ENCODE measurements at regions not wholly inside any gene's neighbourhood (a gene's known extent, or its start where the extent isn't known, plus 50 kb on each side); places are given as distances from the start of the nearest gene placed in this dataset.

- H3K27ac ChIP-seq (ENCODE audit: low read depth in 1 of 2, low read length in 2 of 2): no peak overlapping the region
- H3K4me3 ChIP-seq (ENCODE audit: low read length in 2 of 2): no peak overlapping the region
- no peaks in the 10 kb centered on the region for H3K4me1 ChIP-seq (ENCODE audit: control insufficient read depth in 1 of 2, insufficient read depth in 2 of 2, low read length in 2 of 2)
- ATAC-seq (ENCODE audit: low FRiP score) (no peak), DNase-seq (no peak)
- H3K9me3 ChIP-seq (ENCODE audit: control insufficient read depth, low read length): no peaks in the 10 kb centered on the region
- H3K36me3 ChIP-seq (ENCODE audit: control insufficient read depth in 1 of 2, insufficient read depth in 2 of 2, low read length in 1 of 2): no peaks in the 10 kb centered on the region
- 60 to 78% methylated on average over 8 of the region's 8 CpGs for WGBS, 2 donors
- intact Hi-C loops (cut with DNase I): no loop called here
- H3K27me3 ChIP-seq (ENCODE audit: control insufficient read depth in 1 of 2, insufficient read depth in 2 of 2, low read length in 1 of 2): no peaks in the 10 kb centered on the region
Observed at GRCh38 chr2:238655974-238656722, 191.7 kb upstream of the TWIST2 start.

- Histone ChIP-seq H3K9me3 (ENCODE audit: control insufficient read depth, low read length) (no peaks in the 10 kb centered on the region), H3K4me1 (ENCODE audit: control insufficient read depth in 1 of 2, insufficient read depth in 2 of 2, low read length in 2 of 2) (no peaks in the 10 kb centered on the region), H3K36me3 (ENCODE audit: control insufficient read depth in 1 of 2, insufficient read depth in 2 of 2, low read length in 1 of 2) (no peaks in the 10 kb centered on the region), H3K4me3 (ENCODE audit: low read length in 2 of 2) (no peak overlapping the region), H3K27ac (ENCODE audit: low read depth in 1 of 2, low read length in 2 of 2) (no peak overlapping the region), H3K27me3 (ENCODE audit: control insufficient read depth in 1 of 2, insufficient read depth in 2 of 2, low read length in 1 of 2) (no peaks in the 10 kb centered on the region)
- no peak for ATAC-seq (ENCODE audit: low FRiP score)
- 74 to 76% methylated on average over 12 of the region's 12 CpGs for WGBS, 2 donors
- no peak for DNase-seq
- intact Hi-C loops (cut with DNase I): no loop called here
Observed at GRCh38 chr2:238657132-238658053, 190.5 kb upstream of the TWIST2 start.

- ATAC-seq (ENCODE audit: low FRiP score) (no peak), DNase-seq (no peak)
- H3K4me3 ChIP-seq (ENCODE audit: low read length in 2 of 2): no peak overlapping the region
- intact Hi-C loops (cut with DNase I): no loop called here
- no peak overlapping the region for H3K27ac ChIP-seq (ENCODE audit: low read depth in 1 of 2, low read length in 2 of 2)
- no peaks in the 10 kb centered on the region for H3K36me3 ChIP-seq (ENCODE audit: control insufficient read depth in 1 of 2, insufficient read depth in 2 of 2, low read length in 1 of 2)
- no peaks in the 10 kb centered on the region for H3K27me3 ChIP-seq (ENCODE audit: control insufficient read depth in 1 of 2, insufficient read depth in 2 of 2, low read length in 1 of 2)
- no peaks in the 10 kb centered on the region for H3K9me3 ChIP-seq (ENCODE audit: control insufficient read depth, low read length)
- 92 to 96% methylated on average over 7 of the region's 7 CpGs for WGBS, 2 donors
- H3K4me1 ChIP-seq (ENCODE audit: control insufficient read depth in 1 of 2, insufficient read depth in 2 of 2, low read length in 2 of 2): no peaks in the 10 kb centered on the region
Observed at GRCh38 chr2:238658054-238658407, 189.9 kb upstream of the TWIST2 start.

GRCh38 chr2:238658820-238659219, 189.1 kb upstream of the TWIST2 start:
- DNase-seq (no peak), ATAC-seq (ENCODE audit: low FRiP score) (no peak)
- H3K4me3 ChIP-seq (ENCODE audit: low read length in 2 of 2): no peak overlapping the region
- H3K4me1 ChIP-seq (ENCODE audit: control insufficient read depth in 1 of 2, insufficient read depth in 2 of 2, low read length in 2 of 2): no peaks in the 10 kb centered on the region
- H3K36me3 ChIP-seq (ENCODE audit: control insufficient read depth in 1 of 2, insufficient read depth in 2 of 2, low read length in 1 of 2): no peaks in the 10 kb centered on the region
- no peaks in the 10 kb centered on the region for H3K9me3 ChIP-seq (ENCODE audit: control insufficient read depth, low read length)
- intact Hi-C loops (cut with DNase I): no loop called here
- no peaks in the 10 kb centered on the region for H3K27me3 ChIP-seq (ENCODE audit: control insufficient read depth in 1 of 2, insufficient read depth in 2 of 2, low read length in 1 of 2)
- H3K27ac ChIP-seq (ENCODE audit: low read depth in 1 of 2, low read length in 2 of 2): no peak overlapping the region
- WGBS, 2 donors: 93 to 97% methylated on average over 3 of the region's 3 CpGs

- H3K4me3 ChIP-seq (ENCODE audit: low read length in 2 of 2): no peak overlapping the region
- WGBS, 2 donors: 88 to 93% methylated on average over 6 of the region's 6 CpGs
- H3K9me3 ChIP-seq (ENCODE audit: control insufficient read depth, low read length): no peaks in the 10 kb centered on the region
- H3K27me3 ChIP-seq (ENCODE audit: control insufficient read depth in 1 of 2, insufficient read depth in 2 of 2, low read length in 1 of 2): no peaks in the 10 kb centered on the region
- no peak overlapping the region for H3K27ac ChIP-seq (ENCODE audit: low read depth in 1 of 2, low read length in 2 of 2)
- H3K4me1 ChIP-seq (ENCODE audit: control insufficient read depth in 1 of 2, insufficient read depth in 2 of 2, low read length in 2 of 2): no peaks in the 10 kb centered on the region
- no peak for DNase-seq
- intact Hi-C loops (cut with DNase I): no loop called here
- ATAC-seq (ENCODE audit: low FRiP score): no peak
- H3K36me3 ChIP-seq (ENCODE audit: control insufficient read depth in 1 of 2, insufficient read depth in 2 of 2, low read length in 1 of 2): no peaks in the 10 kb centered on the region
Observed at GRCh38 chr2:238659231-238659630, 188.7 kb upstream of the TWIST2 start.

GRCh38 chr2:238663586-238663985, 184.3 kb upstream of the TWIST2 start:
- no peak overlapping the region for H3K4me3 ChIP-seq (ENCODE audit: low read length in 2 of 2)
- no peaks in the 10 kb centered on the region for H3K4me1 ChIP-seq (ENCODE audit: control insufficient read depth in 1 of 2, insufficient read depth in 2 of 2, low read length in 2 of 2)
- no peaks in the 10 kb centered on the region for H3K27me3 ChIP-seq (ENCODE audit: control insufficient read depth in 1 of 2, insufficient read depth in 2 of 2, low read length in 1 of 2)
- no peak overlapping the region for H3K27ac ChIP-seq (ENCODE audit: low read depth in 1 of 2, low read length in 2 of 2)
- 69 to 74% methylated on average over 9 of the region's 9 CpGs for WGBS, 2 donors
- H3K36me3 ChIP-seq (ENCODE audit: control insufficient read depth in 1 of 2, insufficient read depth in 2 of 2, low read length in 1 of 2): no peaks in the 10 kb centered on the region
- DNase-seq (no peak), ATAC-seq (ENCODE audit: low FRiP score) (no peak)
- peaks cover 1% of the 10 kb centered on the region for H3K9me3 ChIP-seq (ENCODE audit: control insufficient read depth, low read length)
- intact Hi-C loops (cut with DNase I): no loop called here

- Histone ChIP-seq H3K4me3 (ENCODE audit: low read length in 2 of 2) (no peak overlapping the region), H3K4me1 (ENCODE audit: control insufficient read depth in 1 of 2, insufficient read depth in 2 of 2, low read length in 2 of 2) (no peaks in the 10 kb centered on the region), H3K9me3 (ENCODE audit: control insufficient read depth, low read length) (peaks cover 1% of the 10 kb centered on the region), H3K27ac (ENCODE audit: low read depth in 1 of 2, low read length in 2 of 2) (no peak overlapping the region), H3K36me3 (ENCODE audit: control insufficient read depth in 1 of 2, insufficient read depth in 2 of 2, low read length in 1 of 2) (no peaks in the 10 kb centered on the region), H3K27me3 (ENCODE audit: control insufficient read depth in 1 of 2, insufficient read depth in 2 of 2, low read length in 1 of 2) (peaks cover 0 to 1% of the 10 kb centered on the region in 2 donors)
- intact Hi-C loops (cut with DNase I): no loop called here
- 58 to 60% methylated on average over 3 of the region's 3 CpGs for WGBS, 2 donors
- no peak for ATAC-seq (ENCODE audit: low FRiP score)
- no peak for DNase-seq
Observed at GRCh38 chr2:238665919-238666318, 182.0 kb upstream of the TWIST2 start.

- DNase-seq (no peak), ATAC-seq (ENCODE audit: low FRiP score) (no peak)
- Histone ChIP-seq H3K27ac (ENCODE audit: low read depth in 1 of 2, low read length in 2 of 2) (no peak overlapping the region), H3K4me1 (ENCODE audit: control insufficient read depth in 1 of 2, insufficient read depth in 2 of 2, low read length in 2 of 2) (no peaks in the 10 kb centered on the region), H3K36me3 (ENCODE audit: control insufficient read depth in 1 of 2, insufficient read depth in 2 of 2, low read length in 1 of 2) (no peaks in the 10 kb centered on the region), H3K4me3 (ENCODE audit: low read length in 2 of 2) (no peak overlapping the region), H3K9me3 (ENCODE audit: control insufficient read depth, low read length) (peaks cover 1% of the 10 kb centered on the region), H3K27me3 (ENCODE audit: control insufficient read depth in 1 of 2, insufficient read depth in 2 of 2, low read length in 1 of 2) (peaks cover 0 to 1% of the 10 kb centered on the region in 2 donors)
- 0 to 42% methylated on average over 1 of the region's 1 CpG for WGBS, 2 donors
- intact Hi-C loops (cut with DNase I): no loop called here
Observed at GRCh38 chr2:238666543-238666942, 181.3 kb upstream of the TWIST2 start.

- H3K9me3 ChIP-seq (ENCODE audit: control insufficient read depth, low read length): peaks cover 1% of the 10 kb centered on the region
- no peaks in the 10 kb centered on the region for H3K36me3 ChIP-seq (ENCODE audit: control insufficient read depth in 1 of 2, insufficient read depth in 2 of 2, low read length in 1 of 2)
- ATAC-seq (ENCODE audit: low FRiP score) (no peak), DNase-seq (no peak)
- H3K4me3 ChIP-seq (ENCODE audit: low read length in 2 of 2): no peak overlapping the region
- peaks cover 0 to 1% of the 10 kb centered on the region in 2 donors for H3K27me3 ChIP-seq (ENCODE audit: control insufficient read depth in 1 of 2, insufficient read depth in 2 of 2, low read length in 1 of 2)
- H3K4me1 ChIP-seq (ENCODE audit: control insufficient read depth in 1 of 2, insufficient read depth in 2 of 2, low read length in 2 of 2): no peaks in the 10 kb centered on the region
- no peak overlapping the region for H3K27ac ChIP-seq (ENCODE audit: low read depth in 1 of 2, low read length in 2 of 2)
- WGBS, 2 donors: 70 to 74% methylated on average over 6 of the region's 6 CpGs
- intact Hi-C loops (cut with DNase I): no loop called here
Observed at GRCh38 chr2:238667008-238667407, 180.9 kb upstream of the TWIST2 start.

Data from aorta (tissue), 5 donors.